SK-N-SH (cell line): ENCODE measurements at regions not wholly inside any gene's neighbourhood (a gene's known extent, or its start where the extent isn't known, plus 50 kb on each side); places are given as distances from the start of the nearest gene placed in this dataset.

Experiments used
- EZH2phosphoT487 ChIP-seq: fragments of 200-600 bp; sonication (generic); IDR thresholded peaks from 2 replicates; pipeline ENCODE4 v1.6.1; 2017; ENCODE audit warnings: low read depth, mixed run types, mild to moderate bottlenecking, antibody characterized with exemption, moderate library complexity, borderline replicate concordance
- FOXM1 ChIP-seq: IDR thresholded peaks from 2 replicates; pipeline ENCODE4 v1.4.0; 2012; ENCODE audit warnings: low read depth, mild to moderate bottlenecking
- PBX3 ChIP-seq: IDR thresholded peaks from 2 replicates; pipeline ENCODE4; 2012
- TEAD4 ChIP-seq: IDR thresholded peaks from 2 replicates; pipeline ENCODE4 v1.4.0; 2012; ENCODE audit warnings: mild to moderate bottlenecking, borderline replicate concordance; ENCODE audit not compliant: insufficient read depth
- TF ChIP-seq, protein P1 (sequence below): IDR thresholded peaks from 2 replicates; pipeline ENCODE4 v1.4.0; 2012; ENCODE audit warnings: low read depth
- TF ChIP-seq, protein P2 (sequence below): fragments of 200-600 bp; sonication (generic); IDR thresholded peaks from 2 replicates; pipeline ENCODE4 v1.6.1; 2017; ENCODE audit warnings: antibody characterized with exemption, mild to moderate bottlenecking, moderate library complexity
- TF ChIP-seq, protein P3 (sequence below): IDR thresholded peaks from 2 replicates; pipeline ENCODE4 v1.6.1; 2012; ENCODE audit warnings: mild to moderate bottlenecking, low read depth, low read length, moderate library complexity

DNA sequence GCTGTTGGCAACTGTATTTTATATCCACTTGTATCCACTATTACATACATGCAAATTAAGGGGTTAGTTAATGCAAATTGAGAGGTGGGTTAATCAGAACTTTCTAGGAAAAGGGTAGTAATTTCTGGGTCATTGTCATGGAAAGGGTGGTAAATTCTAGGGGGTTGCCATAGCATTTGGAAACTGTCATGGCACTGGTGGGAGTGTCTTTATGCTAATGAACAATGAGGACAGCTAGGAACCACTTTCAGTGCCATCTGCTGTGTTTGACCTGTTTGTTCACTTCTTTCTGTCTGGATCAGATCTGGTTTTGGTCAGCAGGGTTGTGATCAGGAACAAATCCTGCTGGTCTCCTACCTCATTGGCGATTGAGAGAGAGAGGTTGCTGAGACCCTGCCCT, 283.3 kb upstream of the PRKCQ start:
- TF ChIP-seq TEAD4 (no peak), FOXM1 (no peak), PBX3 (no peak), EZH2phosphoT487 (no peak)
- TF ChIP-seq, protein P1, sequence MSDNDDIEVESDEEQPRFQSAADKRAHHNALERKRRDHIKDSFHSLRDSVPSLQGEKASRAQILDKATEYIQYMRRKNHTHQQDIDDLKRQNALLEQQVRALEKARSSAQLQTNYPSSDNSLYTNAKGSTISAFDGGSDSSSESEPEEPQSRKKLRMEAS, result no peak
- TF ChIP-seq, protein P2, sequence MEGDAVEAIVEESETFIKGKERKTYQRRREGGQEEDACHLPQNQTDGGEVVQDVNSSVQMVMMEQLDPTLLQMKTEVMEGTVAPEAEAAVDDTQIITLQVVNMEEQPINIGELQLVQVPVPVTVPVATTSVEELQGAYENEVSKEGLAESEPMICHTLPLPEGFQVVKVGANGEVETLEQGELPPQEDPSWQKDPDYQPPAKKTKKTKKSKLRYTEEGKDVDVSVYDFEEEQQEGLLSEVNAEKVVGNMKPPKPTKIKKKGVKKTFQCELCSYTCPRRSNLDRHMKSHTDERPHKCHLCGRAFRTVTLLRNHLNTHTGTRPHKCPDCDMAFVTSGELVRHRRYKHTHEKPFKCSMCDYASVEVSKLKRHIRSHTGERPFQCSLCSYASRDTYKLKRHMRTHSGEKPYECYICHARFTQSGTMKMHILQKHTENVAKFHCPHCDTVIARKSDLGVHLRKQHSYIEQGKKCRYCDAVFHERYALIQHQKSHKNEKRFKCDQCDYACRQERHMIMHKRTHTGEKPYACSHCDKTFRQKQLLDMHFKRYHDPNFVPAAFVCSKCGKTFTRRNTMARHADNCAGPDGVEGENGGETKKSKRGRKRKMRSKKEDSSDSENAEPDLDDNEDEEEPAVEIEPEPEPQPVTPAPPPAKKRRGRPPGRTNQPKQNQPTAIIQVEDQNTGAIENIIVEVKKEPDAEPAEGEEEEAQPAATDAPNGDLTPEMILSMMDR, result no peak
- TF ChIP-seq, protein P3, sequence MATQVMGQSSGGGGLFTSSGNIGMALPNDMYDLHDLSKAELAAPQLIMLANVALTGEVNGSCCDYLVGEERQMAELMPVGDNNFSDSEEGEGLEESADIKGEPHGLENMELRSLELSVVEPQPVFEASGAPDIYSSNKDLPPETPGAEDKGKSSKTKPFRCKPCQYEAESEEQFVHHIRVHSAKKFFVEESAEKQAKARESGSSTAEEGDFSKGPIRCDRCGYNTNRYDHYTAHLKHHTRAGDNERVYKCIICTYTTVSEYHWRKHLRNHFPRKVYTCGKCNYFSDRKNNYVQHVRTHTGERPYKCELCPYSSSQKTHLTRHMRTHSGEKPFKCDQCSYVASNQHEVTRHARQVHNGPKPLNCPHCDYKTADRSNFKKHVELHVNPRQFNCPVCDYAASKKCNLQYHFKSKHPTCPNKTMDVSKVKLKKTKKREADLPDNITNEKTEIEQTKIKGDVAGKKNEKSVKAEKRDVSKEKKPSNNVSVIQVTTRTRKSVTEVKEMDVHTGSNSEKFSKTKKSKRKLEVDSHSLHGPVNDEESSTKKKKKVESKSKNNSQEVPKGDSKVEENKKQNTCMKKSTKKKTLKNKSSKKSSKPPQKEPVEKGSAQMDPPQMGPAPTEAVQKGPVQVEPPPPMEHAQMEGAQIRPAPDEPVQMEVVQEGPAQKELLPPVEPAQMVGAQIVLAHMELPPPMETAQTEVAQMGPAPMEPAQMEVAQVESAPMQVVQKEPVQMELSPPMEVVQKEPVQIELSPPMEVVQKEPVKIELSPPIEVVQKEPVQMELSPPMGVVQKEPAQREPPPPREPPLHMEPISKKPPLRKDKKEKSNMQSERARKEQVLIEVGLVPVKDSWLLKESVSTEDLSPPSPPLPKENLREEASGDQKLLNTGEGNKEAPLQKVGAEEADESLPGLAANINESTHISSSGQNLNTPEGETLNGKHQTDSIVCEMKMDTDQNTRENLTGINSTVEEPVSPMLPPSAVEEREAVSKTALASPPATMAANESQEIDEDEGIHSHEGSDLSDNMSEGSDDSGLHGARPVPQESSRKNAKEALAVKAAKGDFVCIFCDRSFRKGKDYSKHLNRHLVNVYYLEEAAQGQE, result no peak
